ENCODE measurements at regions not wholly inside any gene's neighbourhood (a gene's known extent, or its start where the extent isn't known, plus 50 kb on each side); places are given as distances from the start of the nearest gene placed in this dataset.

DNA sequence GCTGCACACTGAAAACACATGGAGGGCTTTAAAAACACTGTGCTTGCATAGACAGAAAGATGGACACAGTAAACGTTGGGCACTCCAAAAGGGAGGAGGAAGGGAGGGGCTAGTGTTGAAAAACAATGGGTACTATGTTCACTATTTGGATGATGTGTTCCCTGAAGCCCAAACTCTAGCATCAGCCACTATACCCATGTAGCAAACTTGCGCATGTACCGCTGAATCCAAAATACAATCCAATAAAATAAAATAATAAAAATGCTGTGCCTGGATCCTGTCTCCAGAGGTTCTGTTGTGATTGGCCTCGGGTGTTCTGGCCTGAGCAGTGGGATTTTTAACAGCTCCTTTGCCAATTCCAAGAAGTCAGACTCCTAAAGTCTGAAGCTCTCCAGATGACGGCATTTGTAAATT lies 166.0 kb downstream of the TMEM182 start:
- TF ChIP-seq, protein P1, sequence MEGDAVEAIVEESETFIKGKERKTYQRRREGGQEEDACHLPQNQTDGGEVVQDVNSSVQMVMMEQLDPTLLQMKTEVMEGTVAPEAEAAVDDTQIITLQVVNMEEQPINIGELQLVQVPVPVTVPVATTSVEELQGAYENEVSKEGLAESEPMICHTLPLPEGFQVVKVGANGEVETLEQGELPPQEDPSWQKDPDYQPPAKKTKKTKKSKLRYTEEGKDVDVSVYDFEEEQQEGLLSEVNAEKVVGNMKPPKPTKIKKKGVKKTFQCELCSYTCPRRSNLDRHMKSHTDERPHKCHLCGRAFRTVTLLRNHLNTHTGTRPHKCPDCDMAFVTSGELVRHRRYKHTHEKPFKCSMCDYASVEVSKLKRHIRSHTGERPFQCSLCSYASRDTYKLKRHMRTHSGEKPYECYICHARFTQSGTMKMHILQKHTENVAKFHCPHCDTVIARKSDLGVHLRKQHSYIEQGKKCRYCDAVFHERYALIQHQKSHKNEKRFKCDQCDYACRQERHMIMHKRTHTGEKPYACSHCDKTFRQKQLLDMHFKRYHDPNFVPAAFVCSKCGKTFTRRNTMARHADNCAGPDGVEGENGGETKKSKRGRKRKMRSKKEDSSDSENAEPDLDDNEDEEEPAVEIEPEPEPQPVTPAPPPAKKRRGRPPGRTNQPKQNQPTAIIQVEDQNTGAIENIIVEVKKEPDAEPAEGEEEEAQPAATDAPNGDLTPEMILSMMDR (IDR thresholded peaks at IDR 0.05; ENCODE audit: low read depth, low read length, poor library complexity, severe bottlenecking), result no peak
- no peak for TF ChIP-seq EZH2phosphoT487 (IDR thresholded peaks at IDR 0.05; ENCODE audit: borderline replicate concordance, low read length)

Data from DOHH2 (cell line).